Limb (tissue), 2 donors: ENCODE measurements at regions not wholly inside any gene's neighbourhood (a gene's known extent, or its start where the extent isn't known, plus 50 kb on each side); places are given as distances from the start of the nearest gene placed in this dataset.
A peak's percentile ranks its signal among the peaks of the same experiment; 100 is the strongest.
"Not testable (repeated sequence)": the region's sequence is repeated elsewhere in the genome, so short reads cannot be mapped to it uniquely, and the experiment has no call there.

Experiments used
- DNase-seq, 2 donors: peaks; one replicate each; pipeline ENCODE4 v3.0.0-alpha.2; 2016; ENCODE audit errors: extremely low spot score in 2 of 2

GRCh38 chr2:131425231-131425941 lies 50.5 kb upstream of the TUBA3D start:
- DNase-seq, result peak in 1 of 2 donors; percentile 59

- peak in 1 of 2 donors; percentile 45 for DNase-seq
Measured at GRCh38 chr2:131424605-131425114, 51.3 kb upstream of the TUBA3D start.

GRCh38 chr2:131420751-131421150 lies 55.2 kb upstream of the TUBA3D start:
- not testable (repeated sequence) for DNase-seq

- DNase-seq, result no peak
Measured at GRCh38 chr2:131419441-131419840, 55.5 kb upstream of the RAB6D start.

- no peak for DNase-seq
Measured at GRCh38 chr2:131418625-131419024, 54.7 kb upstream of the RAB6D start.

- DNase-seq, result no peak
Measured at GRCh38 chr2:131417886-131418285, 53.9 kb upstream of the RAB6D start.

- no peak for DNase-seq
Measured at GRCh38 chr2:131413785-131414184, 49.8 kb upstream of the RAB6D start.
